Activated CD4-positive, alpha-beta T cell treated with anti-CD3 and anti-CD28 coated beads for 1 hour (primary cell): ENCODE measurements at regions not wholly inside any gene's neighbourhood (a gene's known extent, or its start where the extent isn't known, plus 50 kb on each side); places are given as distances from the start of the nearest gene placed in this dataset.

Experiments used
- DNase-seq: peaks from one replicate; pipeline ENCODE4 v3.0.0-alpha.2; 2020

- DNase-seq = no peak
Observed at GRCh38 chr3:40999682-41000081, 199.6 kb upstream of the CTNNB1 start.

- no peak for DNase-seq
Observed at GRCh38 chr3:41000471-41000870, 198.8 kb upstream of the CTNNB1 start.

GRCh38 chr3:41001556-41001955 is 197.7 kb upstream of the CTNNB1 start:
- DNase-seq = no peak

GRCh38 chr3:41002104-41002503 is 197.2 kb upstream of the CTNNB1 start:
- DNase-seq = no peak

- DNase-seq = no peak
Observed at GRCh38 chr3:41007399-41007798, 191.9 kb upstream of the CTNNB1 start.

DNA sequence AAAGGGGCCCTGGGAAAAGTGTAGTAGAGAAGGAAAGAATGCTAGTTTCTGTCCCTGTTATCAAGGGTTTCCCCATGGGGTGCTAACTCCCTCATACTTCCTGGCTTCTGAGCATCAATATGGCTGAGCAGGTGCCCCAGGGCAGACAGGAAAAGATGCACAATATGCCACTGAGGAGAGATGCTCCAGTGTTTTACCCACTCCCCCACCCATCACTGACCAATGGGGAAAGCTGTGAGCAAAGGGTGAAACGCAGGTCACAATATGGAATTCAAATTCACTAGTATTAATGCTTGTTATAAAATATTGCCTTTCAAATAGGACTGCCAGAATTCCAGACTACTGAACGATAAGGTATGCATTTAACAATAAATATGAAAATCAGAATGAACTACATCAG is 187.5 kb upstream of the CTNNB1 start:
- no peak for DNase-seq

DNA sequence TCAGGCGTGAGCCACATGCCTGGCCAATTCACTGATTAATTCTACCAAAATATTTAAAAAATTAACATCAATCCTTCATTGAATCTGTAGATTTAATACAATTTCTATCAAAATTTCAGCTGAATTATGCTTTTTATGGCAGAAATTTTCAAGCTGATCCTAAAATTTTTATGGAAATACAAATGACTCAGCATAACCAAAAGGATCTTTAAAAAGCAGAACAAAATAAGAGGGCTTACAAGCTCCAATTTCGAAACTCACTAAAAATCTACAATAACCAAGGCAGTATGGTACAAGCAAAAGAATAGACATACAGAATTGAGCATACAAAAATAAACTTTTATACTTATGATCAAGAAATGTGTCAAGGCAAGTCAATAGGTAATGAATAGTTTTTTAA is 180.4 kb upstream of the CTNNB1 start:
- DNase-seq = no peak

- no peak for DNase-seq
Observed at GRCh38 chr3:41024031-41024836, 175.1 kb upstream of the CTNNB1 start.

- DNase-seq = no peak
Observed at GRCh38 chr3:41026394-41027177, 172.7 kb upstream of the CTNNB1 start.

- no peak for DNase-seq
Observed at GRCh38 chr3:41029356-41029755, 169.9 kb upstream of the CTNNB1 start.

GRCh38 chr3:41030220-41030619 is 169.1 kb upstream of the CTNNB1 start:
- DNase-seq = no peak

DNA sequence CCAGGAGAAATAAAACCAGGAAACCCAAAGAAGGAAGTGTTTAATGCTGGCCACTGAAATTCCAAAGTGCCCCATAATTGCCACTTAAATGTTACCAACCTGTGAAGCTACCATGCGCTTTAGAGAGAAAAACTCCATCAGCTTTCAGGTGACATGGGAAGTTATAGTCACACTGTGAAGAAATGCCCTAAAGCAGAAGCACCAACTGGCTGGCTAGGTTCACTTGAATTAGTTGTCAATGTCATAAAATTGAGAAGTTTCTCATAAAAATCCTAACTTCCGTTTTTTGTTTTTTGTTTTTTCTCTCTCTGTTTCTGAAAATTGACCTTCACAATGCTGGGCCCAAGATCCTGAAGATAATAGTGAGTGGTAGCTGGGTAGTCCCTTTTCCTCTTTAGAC is 167.9 kb upstream of the CTNNB1 start:
- no peak for DNase-seq

DNA sequence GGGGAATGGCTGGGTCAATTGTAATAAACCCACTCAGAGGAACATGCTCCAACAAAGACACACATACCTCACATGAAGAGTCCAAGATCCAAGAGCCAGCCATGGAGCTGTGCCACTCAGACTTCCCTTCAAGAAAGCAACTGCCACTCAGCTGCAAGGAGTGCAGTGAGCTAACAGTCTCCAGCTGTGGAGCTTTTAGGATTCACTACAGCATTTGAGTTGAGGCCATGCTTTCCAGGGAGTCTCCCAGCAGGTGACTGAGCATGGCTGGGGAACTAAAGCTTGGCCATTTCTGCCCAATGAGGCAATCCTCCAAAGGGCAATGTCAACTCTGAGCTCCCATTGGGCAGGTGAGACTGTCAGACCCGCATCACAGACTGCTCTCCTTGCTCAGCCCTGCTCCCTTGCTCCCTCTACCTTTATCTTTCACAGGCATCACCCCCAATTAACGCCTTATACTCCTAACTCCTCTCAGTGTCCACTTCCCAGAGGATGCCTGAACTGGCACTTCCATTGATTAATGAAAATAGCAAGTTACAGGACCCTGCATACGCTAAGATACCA is 165.3 kb upstream of the CTNNB1 start:
- DNase-seq = no peak

GRCh38 chr3:41035456-41036022 is 163.8 kb upstream of the CTNNB1 start:
- DNase-seq = no peak

DNA sequence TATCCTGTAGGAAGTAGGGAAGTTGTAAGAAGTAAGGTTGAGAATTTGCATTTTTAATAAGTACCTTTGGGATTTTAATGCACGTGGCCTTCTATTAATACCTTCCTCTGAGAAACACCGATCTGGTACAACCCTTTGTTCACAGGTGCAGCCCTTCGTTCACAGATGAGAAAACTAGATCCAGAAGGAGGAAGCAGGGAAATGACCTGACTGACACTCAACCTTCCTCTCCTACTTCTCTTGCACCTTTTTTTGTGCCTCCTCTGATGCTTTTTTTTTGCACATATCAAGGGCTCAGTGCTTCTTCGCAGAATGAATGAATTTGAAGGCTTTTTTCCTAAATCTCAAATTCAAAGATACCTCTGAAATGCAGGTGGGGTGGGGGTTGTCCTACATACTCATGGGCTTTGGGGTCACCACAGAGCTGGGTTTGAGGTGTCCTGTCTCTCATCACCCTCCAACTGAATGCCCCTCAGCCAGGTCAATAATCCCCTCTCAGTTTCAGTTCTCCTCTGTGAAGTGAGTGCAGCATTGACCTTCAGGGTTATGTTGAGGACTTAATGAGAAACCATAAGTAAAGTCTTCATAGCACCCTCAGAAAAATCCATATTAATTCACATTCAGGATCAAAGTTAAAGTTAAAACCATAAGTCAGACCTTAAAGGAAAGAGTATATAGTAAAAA is 161.5 kb upstream of the CTNNB1 start:
- no peak for DNase-seq

DNA sequence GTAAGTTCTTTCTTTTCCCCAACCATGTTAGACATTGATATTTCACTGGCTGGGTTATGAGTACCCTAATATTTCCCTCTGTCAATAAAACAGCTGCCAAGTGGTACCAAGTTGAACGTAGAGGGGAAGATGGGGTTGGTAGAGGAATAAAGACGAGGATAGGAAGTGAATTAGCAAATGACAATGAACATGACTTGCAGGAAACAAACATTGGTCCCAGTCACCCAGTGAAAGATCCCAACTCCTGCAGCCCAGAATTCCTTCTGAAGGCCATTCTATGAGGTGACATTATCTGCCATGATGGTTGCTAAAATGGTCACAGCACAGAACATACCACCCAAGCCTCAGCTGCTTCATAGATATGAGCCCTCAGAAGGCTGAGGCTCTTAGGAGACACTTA is 159.0 kb upstream of the CTNNB1 start:
- no peak for DNase-seq

DNA sequence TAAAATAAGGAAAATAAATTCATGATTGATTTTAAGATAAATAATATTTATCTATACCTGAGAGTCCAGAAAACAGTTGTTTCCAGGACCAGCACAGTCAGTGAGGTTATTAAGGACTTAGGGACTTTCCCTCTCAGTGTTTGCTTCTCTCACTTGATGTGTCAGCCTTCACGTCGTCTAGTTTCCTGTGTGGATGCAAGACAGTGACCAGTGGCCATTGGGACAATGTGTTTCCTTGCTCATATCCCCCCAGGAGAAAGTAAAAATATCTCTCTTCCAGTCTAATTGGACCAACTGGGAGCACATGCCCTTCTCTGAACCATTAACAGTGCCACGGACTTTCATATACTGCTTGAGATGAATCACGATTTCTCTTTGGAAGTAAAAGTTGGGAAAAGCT is 157.8 kb upstream of the CTNNB1 start:
- no peak for DNase-seq

DNA sequence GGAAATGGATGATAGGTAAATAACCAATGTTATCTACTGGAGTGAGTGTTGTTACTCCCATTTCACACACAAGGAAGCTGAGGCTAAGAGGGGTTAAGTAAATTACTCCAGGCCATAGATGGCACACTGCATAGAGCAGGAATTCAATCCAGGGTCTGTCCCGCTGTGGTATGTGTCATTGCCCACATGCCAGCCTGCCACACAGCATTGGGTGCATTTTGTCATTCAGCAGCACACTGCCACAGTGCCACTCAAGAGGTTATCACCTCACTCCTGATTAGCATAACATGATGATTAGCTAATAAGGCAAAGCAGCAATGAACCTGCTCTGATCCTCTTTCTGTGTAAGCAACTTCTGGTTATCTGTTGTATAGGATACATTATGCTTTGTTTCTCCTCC is 157.4 kb upstream of the CTNNB1 start:
- no peak for DNase-seq

DNA sequence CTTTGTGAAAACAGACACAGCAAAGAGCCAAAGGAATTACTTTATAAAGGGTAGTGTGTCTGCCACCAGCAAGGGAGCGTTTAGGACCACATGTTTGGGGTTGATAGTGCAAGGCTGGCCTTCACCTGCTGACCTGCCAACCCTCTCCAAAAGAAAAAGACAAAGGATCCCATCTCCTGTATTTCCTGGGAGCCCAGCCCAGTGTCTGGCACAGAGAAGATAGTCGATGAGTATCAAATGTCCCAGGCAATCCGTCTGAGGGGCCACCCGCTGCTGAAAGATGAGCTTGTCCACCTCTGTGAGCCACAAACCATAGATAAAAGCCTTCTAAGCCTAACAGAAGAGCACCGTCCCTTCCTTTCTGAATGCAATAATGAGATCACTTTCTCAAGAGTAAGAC is 154.8 kb upstream of the CTNNB1 start:
- DNase-seq = no peak

GRCh38 chr3:41045491-41045890 is 153.8 kb upstream of the CTNNB1 start:
- no peak for DNase-seq

DNA sequence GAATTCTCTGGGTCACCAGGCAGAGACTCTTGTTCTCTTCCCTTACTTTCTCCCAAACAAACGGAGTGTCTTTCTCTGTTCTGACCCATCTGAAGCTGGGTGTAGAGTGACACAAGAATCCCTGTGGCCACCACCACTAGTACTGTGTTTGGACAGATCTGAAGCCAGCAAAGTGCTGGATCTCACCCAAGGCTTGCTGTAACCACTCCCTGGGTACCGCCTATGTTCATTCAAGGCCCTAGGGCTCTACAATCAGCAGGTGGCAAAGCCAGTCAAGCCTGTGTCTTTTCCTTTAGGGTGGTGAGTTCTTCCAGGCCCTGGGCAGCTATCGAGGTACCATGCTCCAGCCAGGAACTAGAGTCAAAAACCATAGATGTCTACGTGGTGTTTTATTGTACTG is 149.2 kb upstream of the CTNNB1 start:
- DNase-seq = no peak

GRCh38 chr3:41053220-41053619 is 146.1 kb upstream of the CTNNB1 start:
- no peak for DNase-seq

GRCh38 chr3:41060106-41060505 is 139.2 kb upstream of the CTNNB1 start:
- no peak for DNase-seq
